ENCODE measurements at regions not wholly inside any gene's neighbourhood (a gene's known extent, or its start where the extent isn't known, plus 50 kb on each side); places are given as distances from the start of the nearest gene placed in this dataset.

- H3K36me3 ChIP-seq (ENCODE audit: insufficient read depth, low read length), result no peaks in the 10 kb centered on the region
- no peak for TF ChIP-seq EZH2phosphoT487 (IDR thresholded peaks at IDR 0.05; ENCODE audit: borderline replicate concordance)
- no peak for TF ChIP-seq CTCF (conservative IDR thresholded peaks at IDR 0.05; ENCODE audit: low read length)
- no peaks in the 10 kb centered on the region for H4K20me1 ChIP-seq (ENCODE audit: insufficient read depth, low read length, poor library complexity, severe bottlenecking)
- no peaks in the 10 kb centered on the region for H3K27me3 ChIP-seq (ENCODE audit: insufficient read depth, low read length, poor library complexity, severe bottlenecking)
- no peaks in the 10 kb centered on the region for H3F3A ChIP-seq (ENCODE audit: low read depth)
- H3K4me3 ChIP-seq (ENCODE audit: low read length, poor library complexity, severe bottlenecking), result no peak overlapping the region
- no peaks in the 10 kb centered on the region for H3K9me2 ChIP-seq (replicated peaks; ENCODE audit: low read depth, low read length)
- H2AFZ ChIP-seq (ENCODE audit: low read length), result no peak overlapping the region
- no peak overlapping the region for H3K9ac ChIP-seq (ENCODE audit: low read depth, low read length, poor library complexity, severe bottlenecking)
- H3K4me1 ChIP-seq (ENCODE audit: insufficient read depth, low read length, poor library complexity, severe bottlenecking), result no peaks in the 10 kb centered on the region
- H3K79me2 ChIP-seq (ENCODE audit: insufficient read depth, low read length), result no peaks in the 10 kb centered on the region
- H3K4me2 ChIP-seq (ENCODE audit: low read depth, low read length, poor library complexity, severe bottlenecking), result no peak overlapping the region
- no peaks in the 10 kb centered on the region for H3K9me3 ChIP-seq (ENCODE audit: insufficient read depth, low read depth, low read length)
Measured at GRCh38 chr2:35688309-35688708, 667.3 kb upstream of the CRIM1 start.

- TF ChIP-seq EZH2phosphoT487 (IDR thresholded peaks at IDR 0.05; ENCODE audit: borderline replicate concordance), result no peak
- TF ChIP-seq CTCF (conservative IDR thresholded peaks at IDR 0.05; ENCODE audit: low read length), result no peak
- Histone ChIP-seq H3K36me3 (ENCODE audit: insufficient read depth, low read length) (no peaks in the 10 kb centered on the region), H3K4me1 (ENCODE audit: insufficient read depth, low read length, poor library complexity, severe bottlenecking) (no peaks in the 10 kb centered on the region), H4K20me1 (ENCODE audit: insufficient read depth, low read length, poor library complexity, severe bottlenecking) (no peaks in the 10 kb centered on the region), H3K27me3 (ENCODE audit: insufficient read depth, low read length, poor library complexity, severe bottlenecking) (no peaks in the 10 kb centered on the region), H3K9me2 (replicated peaks; ENCODE audit: low read depth, low read length) (no peaks in the 10 kb centered on the region), H3F3A (ENCODE audit: low read depth) (no peaks in the 10 kb centered on the region), H3K4me2 (ENCODE audit: low read depth, low read length, poor library complexity, severe bottlenecking) (no peak overlapping the region), H3K4me3 (ENCODE audit: low read length, poor library complexity, severe bottlenecking) (no peak overlapping the region), H3K9me3 (ENCODE audit: insufficient read depth, low read depth, low read length) (no peaks in the 10 kb centered on the region), H2AFZ (ENCODE audit: low read length) (no peak overlapping the region), H3K9ac (ENCODE audit: low read depth, low read length, poor library complexity, severe bottlenecking) (no peak overlapping the region), H3K79me2 (ENCODE audit: insufficient read depth, low read length) (no peaks in the 10 kb centered on the region)
Measured at GRCh38 chr2:35651688-35652323, 703.8 kb upstream of the CRIM1 start.

GRCh38 chr2:35614640-35615039, 740.9 kb upstream of the CRIM1 start:
- Histone ChIP-seq H3K4me2 (ENCODE audit: low read depth, low read length, poor library complexity, severe bottlenecking) (no peak overlapping the region), H3K9ac (ENCODE audit: low read depth, low read length, poor library complexity, severe bottlenecking) (no peak overlapping the region), H3K27me3 (ENCODE audit: insufficient read depth, low read length, poor library complexity, severe bottlenecking) (no peaks in the 10 kb centered on the region), H3F3A (ENCODE audit: low read depth) (no peaks in the 10 kb centered on the region), H3K9me3 (ENCODE audit: insufficient read depth, low read depth, low read length) (no peaks in the 10 kb centered on the region), H4K20me1 (ENCODE audit: insufficient read depth, low read length, poor library complexity, severe bottlenecking) (no peaks in the 10 kb centered on the region), H2AFZ (ENCODE audit: low read length) (no peak overlapping the region), H3K4me3 (ENCODE audit: low read length, poor library complexity, severe bottlenecking) (no peak overlapping the region), H3K79me2 (ENCODE audit: insufficient read depth, low read length) (no peaks in the 10 kb centered on the region), H3K9me2 (replicated peaks; ENCODE audit: low read depth, low read length) (no peaks in the 10 kb centered on the region), H3K4me1 (ENCODE audit: insufficient read depth, low read length, poor library complexity, severe bottlenecking) (no peaks in the 10 kb centered on the region), H3K36me3 (ENCODE audit: insufficient read depth, low read length) (no peaks in the 10 kb centered on the region)
- TF ChIP-seq CTCF (conservative IDR thresholded peaks at IDR 0.05; ENCODE audit: low read length) (no peak), EZH2phosphoT487 (IDR thresholded peaks at IDR 0.05; ENCODE audit: borderline replicate concordance) (no peak)
